HG03432 (cell line): ENCODE measurements at regions not wholly inside any gene's neighbourhood (a gene's known extent, or its start where the extent isn't known, plus 50 kb on each side); places are given as distances from the start of the nearest gene placed in this dataset.

Experiments
- ATAC-seq: cut with Tn5 transposase; IDR thresholded peaks from one replicate; pipeline ENCODE4 v1.9.1; 2021; ENCODE audit warnings: mild to moderate bottlenecking, moderate library complexity; ENCODE audit not compliant: unreplicated experiment

DNA sequence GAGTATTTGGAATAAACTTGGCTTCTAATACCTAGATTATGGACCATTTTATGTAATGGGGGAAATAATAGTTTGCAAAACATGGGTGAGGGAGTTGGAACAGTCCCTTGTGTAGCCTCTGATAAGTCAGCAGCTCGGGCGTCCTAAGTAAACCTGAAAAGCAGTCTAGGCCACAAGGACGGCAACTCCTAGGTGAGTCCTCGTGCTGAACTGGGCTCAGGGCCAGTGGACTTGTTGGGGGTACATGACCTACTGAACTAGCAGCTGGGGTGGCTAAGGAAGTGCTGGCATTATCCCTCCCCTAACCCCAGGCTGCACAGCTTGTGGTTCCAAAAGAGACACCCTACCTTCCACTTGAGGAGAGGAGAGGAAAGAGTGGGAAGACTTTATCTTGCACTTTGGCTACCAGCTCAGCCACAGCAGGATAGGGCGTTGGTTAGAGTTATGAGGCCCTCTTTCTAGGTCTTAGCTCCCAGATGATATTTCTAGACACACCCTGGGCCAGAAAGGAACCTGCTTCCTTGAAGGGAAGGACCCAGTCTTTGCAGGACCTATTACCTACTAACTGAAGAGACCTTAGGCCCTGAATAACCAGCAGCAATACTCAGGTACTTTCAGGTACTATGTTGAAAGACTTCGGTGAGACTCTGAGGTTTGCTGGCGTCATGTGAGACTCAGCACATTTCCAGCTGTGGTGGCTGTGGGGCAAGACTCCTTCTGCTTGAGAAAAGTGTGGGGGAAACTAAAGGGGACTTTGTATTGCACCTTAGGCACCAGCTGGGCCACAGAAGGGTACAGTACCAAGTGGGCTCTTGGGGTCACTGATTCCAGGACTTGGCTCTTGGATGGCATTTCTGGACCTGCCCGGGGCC, 71.0 kb downstream of the AQP4 start:
- no peak for ATAC-seq

DNA sequence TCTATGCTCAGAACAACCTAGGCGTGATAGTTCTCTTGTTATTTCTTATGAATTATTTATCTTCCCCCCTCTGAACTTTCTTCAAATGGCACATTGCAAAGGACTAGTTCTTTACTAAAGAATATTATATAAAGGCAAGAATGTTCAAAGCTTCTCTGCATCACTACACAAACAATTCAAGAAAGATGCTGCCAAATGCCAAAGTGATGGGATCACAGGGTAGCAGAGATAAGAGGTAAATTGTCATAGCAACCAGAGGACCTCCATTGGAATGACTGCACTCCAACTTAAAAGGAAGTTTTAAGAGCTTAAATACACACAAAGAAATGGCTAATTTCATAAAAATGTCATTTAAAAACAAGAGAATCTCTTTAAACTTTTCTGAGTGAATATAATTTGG, 72.8 kb downstream of the AQP4 start:
- ATAC-seq, result no peak

GRCh38 chr18:26791676-26792075, 73.8 kb downstream of the AQP4 start:
- no peak for ATAC-seq

DNA sequence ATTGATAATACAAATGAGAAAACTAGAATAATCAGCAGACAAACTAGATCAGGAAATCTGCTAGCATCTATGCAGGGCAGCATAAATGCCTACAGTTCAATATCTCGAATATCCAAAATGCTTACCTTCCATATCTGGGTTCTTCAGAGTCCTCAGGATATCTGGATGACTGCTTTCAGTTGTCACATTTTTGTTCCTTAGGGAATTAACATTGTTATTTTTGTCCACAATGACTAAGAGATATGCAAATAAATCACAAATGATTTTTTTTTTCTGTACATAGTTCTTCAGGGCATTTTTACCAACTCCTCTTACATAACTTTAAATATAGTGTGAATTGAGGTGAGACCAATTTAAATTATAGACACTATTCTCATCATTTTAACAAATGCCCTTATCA, 80.9 kb downstream of the AQP4 start:
- no peak for ATAC-seq

GRCh38 chr18:26783170-26783569, 82.3 kb downstream of the AQP4 start:
- no peak for ATAC-seq

- no peak for ATAC-seq
Measured at GRCh38 chr18:26780520-26781325, 84.8 kb downstream of the AQP4 start.

DNA sequence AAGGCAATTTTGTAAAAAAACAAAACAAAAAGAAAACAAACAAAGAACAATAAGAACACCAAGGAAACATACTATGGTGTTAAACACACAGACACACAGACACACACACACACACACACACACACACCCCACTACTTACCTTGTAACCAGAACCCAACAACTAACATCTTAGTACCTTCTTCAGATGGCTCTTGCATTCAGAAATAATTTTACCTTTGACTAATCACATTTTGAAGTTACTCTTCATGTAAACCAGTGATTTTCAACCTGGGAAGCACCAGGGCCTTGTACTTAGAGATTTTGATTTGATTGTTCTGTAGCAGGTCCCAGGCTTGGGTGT, 87.5 kb downstream of the AQP4 start:
- no peak for ATAC-seq

- ATAC-seq, result no peak
Measured at GRCh38 chr18:26777351-26778053, 88.0 kb downstream of the AQP4 start.

- ATAC-seq, result no peak
Measured at GRCh38 chr18:26772691-26773090, 92.8 kb downstream of the AQP4 start.

- ATAC-seq, result no peak
Measured at GRCh38 chr18:26771524-26771923, 94.0 kb downstream of the AQP4 start.

- no peak for ATAC-seq
Measured at GRCh38 chr18:26768385-26768784, 97.1 kb downstream of the AQP4 start.

DNA sequence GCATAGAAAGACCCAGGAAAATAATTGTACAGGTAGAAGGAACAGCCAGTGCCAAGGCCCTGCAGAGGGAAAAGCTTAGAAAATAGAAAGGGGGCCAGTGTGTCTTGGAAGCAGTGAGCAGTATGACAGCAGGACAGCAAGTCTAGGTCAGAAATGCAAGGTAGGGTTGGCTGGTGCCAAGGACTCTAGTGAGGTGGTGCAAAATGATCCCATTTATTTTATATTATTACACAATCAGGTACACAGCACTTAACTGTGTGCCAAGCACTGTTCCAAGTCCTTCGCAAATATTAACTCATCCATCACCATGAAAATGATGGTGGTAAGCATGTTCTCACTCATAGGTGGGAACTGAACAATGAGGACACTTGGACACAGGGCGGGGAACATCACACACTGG, 100.0 kb downstream of the AQP4 start:
- no peak for ATAC-seq

GRCh38 chr18:26764586-26764985, 100.9 kb downstream of the AQP4 start:
- ATAC-seq, result no peak

GRCh38 chr18:26764177-26764576, 101.3 kb downstream of the AQP4 start:
- no peak for ATAC-seq

- no peak for ATAC-seq
Measured at GRCh38 chr18:26763446-26764110, 101.9 kb downstream of the AQP4 start.

GRCh38 chr18:26757263-26758019, 108.1 kb downstream of the AQP4 start:
- no peak for ATAC-seq

DNA sequence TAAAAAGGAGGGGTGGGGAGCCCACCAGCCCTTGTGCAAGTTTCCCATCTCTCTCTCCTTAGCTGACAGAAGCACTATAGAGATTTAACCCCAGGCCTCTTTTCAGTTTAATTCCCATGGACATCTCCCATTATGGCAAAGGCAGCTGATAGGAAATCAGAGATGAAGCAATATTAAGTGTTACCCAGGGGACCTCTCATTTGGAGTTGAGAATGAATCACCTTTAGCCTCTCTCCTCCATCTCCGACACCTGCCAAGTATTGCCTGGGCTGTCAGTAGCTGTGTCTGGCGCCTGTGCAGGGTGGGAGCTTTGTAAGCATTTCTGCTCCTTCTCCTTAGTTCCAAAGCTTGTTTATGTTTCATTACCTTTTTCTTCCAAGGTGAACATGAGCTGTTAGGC, 109.0 kb downstream of the AQP4 start:
- no peak for ATAC-seq

DNA sequence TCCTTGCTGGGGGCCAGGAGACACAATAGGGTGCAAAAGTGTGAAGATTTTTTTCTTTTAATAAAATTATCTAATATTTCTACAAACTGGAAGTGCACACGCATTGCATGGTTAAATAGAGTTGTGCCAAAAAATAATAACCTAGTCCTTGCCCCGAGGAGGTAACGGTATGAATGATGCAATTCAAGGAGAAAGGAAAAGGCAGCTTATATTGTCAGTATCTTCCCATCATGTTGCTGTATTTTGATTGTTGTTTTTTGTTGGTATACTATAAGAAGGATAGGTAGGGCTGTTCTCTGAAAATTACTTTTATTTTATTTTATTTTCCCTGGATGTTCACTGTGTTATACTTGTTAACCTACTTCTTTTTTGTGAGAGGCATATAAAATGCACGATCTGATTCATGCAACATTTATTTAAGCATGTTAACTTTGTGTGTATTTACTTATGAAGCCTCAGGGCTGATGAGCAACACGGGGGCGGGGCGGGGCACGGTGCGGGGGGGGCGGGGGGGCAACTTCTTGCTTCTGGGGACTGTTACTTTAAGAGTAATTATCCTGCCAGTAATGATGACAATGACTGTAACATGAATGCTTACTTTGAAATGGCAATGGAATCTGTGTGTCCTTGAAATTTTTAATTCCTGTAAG, 118.6 kb downstream of the AQP4 start:
- ATAC-seq, result no peak

GRCh38 chr18:26746398-26746797, 119.1 kb downstream of the AQP4 start:
- no peak for ATAC-seq
